H9 (cell line): ENCODE measurements at regions not wholly inside any gene's neighbourhood (a gene's known extent, or its start where the extent isn't known, plus 50 kb on each side); places are given as distances from the start of the nearest gene placed in this dataset.
"Not testable (repeated sequence)": the region's sequence is repeated elsewhere in the genome, so short reads cannot be mapped to it uniquely, and the experiment has no call there.

Source experiments
- DNase-seq: peaks from one replicate; pipeline ENCODE4 v3.0.0-alpha.2; 2017
- H2AFZ ChIP-seq: one replicate; pipeline ENCODE4 v1.6.1; 2013; ENCODE audit warnings: mild to moderate bottlenecking, low read length, control low read depth, moderate library complexity
- H2AK5ac ChIP-seq: 2 replicates; pipeline ENCODE4 v1.6.1; 2013; ENCODE audit warnings: low read length, control low read depth, mixed read lengths; ENCODE audit not compliant: insufficient read length
- H2BK120ac ChIP-seq: one replicate; pipeline ENCODE4 v1.6.1; 2013; ENCODE audit warnings: low read depth, mild to moderate bottlenecking, low read length, control low read depth, inconsistent platforms; ENCODE audit not compliant: poor library complexity, severe bottlenecking
- H2BK12ac ChIP-seq: 2 replicates; pipeline ENCODE4 v1.6.1; 2013; ENCODE audit warnings: low read length, control low read depth, mixed read lengths, low read depth; ENCODE audit not compliant: insufficient read length
- H2BK15ac ChIP-seq: 2 replicates; pipeline ENCODE4 v1.6.1; 2013; ENCODE audit warnings: low read depth, low read length, control low read depth
- H2BK20ac ChIP-seq: one replicate; pipeline ENCODE4 v1.6.1; 2013; ENCODE audit warnings: low read depth, mild to moderate bottlenecking, low read length, control low read depth, inconsistent platforms; ENCODE audit not compliant: poor library complexity, severe bottlenecking
- H2BK5ac ChIP-seq: 2 replicates; pipeline ENCODE4 v1.6.1; 2013; ENCODE audit warnings: low read length, control low read depth, mixed read lengths; ENCODE audit not compliant: insufficient read length
- H3K14ac ChIP-seq: 2 replicates; pipeline ENCODE4 v1.6.1; 2013; ENCODE audit warnings: low read length, control low read depth; ENCODE audit not compliant: insufficient read depth
- H3K18ac ChIP-seq: 2 replicates; pipeline ENCODE4 v1.6.1; 2013; ENCODE audit warnings: low read depth, mild to moderate bottlenecking, mixed read lengths, low read length, control low read depth; ENCODE audit not compliant: insufficient read length
- H3K23ac ChIP-seq: 2 replicates; pipeline ENCODE4 v1.6.1; 2013; ENCODE audit warnings: low read length, control low read depth, mixed read lengths, low read depth; ENCODE audit not compliant: insufficient read length
- H3K23me2 ChIP-seq: 2 replicates; pipeline ENCODE4 v1.6.1; 2013; ENCODE audit warnings: low read depth, mild to moderate bottlenecking, mixed read lengths, low read length, control low read depth; ENCODE audit not compliant: insufficient read length, poor library complexity, severe bottlenecking
- H3K27ac ChIP-seq: 2 replicates; pipeline ENCODE4 v1.5.1; 2013; ENCODE audit warnings: low read length, control low read depth, mixed read lengths, low read depth; ENCODE audit not compliant: insufficient read length
- H3K27me3 ChIP-seq: 2 replicates; pipeline ENCODE4 v1.6.1; 2013; ENCODE audit warnings: low read length, control low read depth, inconsistent platforms; ENCODE audit not compliant: insufficient read depth
- H3K4ac ChIP-seq: 2 replicates; pipeline ENCODE4 v1.6.1; 2013; ENCODE audit warnings: low read depth, mild to moderate bottlenecking, control low read depth, inconsistent platforms, low read length, moderate library complexity
- H3K4me1 ChIP-seq: 2 replicates; pipeline ENCODE4 v1.6.1; 2013; ENCODE audit warnings: low read length, control low read depth, inconsistent platforms; ENCODE audit not compliant: insufficient read depth
- H3K4me2 ChIP-seq: 2 replicates; pipeline ENCODE4 v1.6.1; 2013; ENCODE audit warnings: low read length, control low read depth, mixed read lengths; ENCODE audit not compliant: insufficient read length, insufficient read depth
- H3K56ac ChIP-seq: 2 replicates; pipeline ENCODE4 v1.6.1; 2013; ENCODE audit warnings: low read depth, mild to moderate bottlenecking, mixed read lengths, low read length, control low read depth; ENCODE audit not compliant: insufficient read length
- H3K79me1 ChIP-seq: 2 replicates; pipeline ENCODE4 v1.6.1; 2013; ENCODE audit warnings: low read depth, mild to moderate bottlenecking, moderate library complexity, low read length, control low read depth, inconsistent platforms; ENCODE audit not compliant: insufficient read depth, poor library complexity, severe bottlenecking
- H3K79me2 ChIP-seq: 2 replicates; pipeline ENCODE4 v1.6.1; 2013; ENCODE audit warnings: low read length, control low read depth, inconsistent platforms; ENCODE audit not compliant: insufficient read depth
- H3K9ac ChIP-seq: 2 replicates; pipeline ENCODE4 v1.6.1; 2013; ENCODE audit warnings: low read length, control low read depth, mixed read lengths; ENCODE audit not compliant: insufficient read length; ENCODE audit errors: extremely low read depth
- H3K9me3 ChIP-seq: one replicate; pipeline ENCODE4 v1.6.1; 2013; ENCODE audit warnings: low read depth, low read length, inconsistent platforms; ENCODE audit not compliant: control insufficient read depth
- H3T11ph ChIP-seq: one replicate; pipeline ENCODE4 v1.6.1; 2013; ENCODE audit warnings: mild to moderate bottlenecking, low read length, control low read depth, inconsistent platforms
- H4K20me1 ChIP-seq: one replicate; pipeline ENCODE4 v1.6.1; 2013; ENCODE audit not compliant: control insufficient read depth, insufficient read length, insufficient read depth
- H4K5ac ChIP-seq: 2 replicates; pipeline ENCODE4 v1.6.1; 2013; ENCODE audit warnings: low read depth, mild to moderate bottlenecking, mixed read lengths, low read length, control low read depth; ENCODE audit not compliant: insufficient read length
- H4K8ac ChIP-seq: replicated peaks from 2 replicates; pipeline ENCODE4 v1.6.1; 2013; ENCODE audit warnings: low read length, control low read depth, mixed read lengths, low read depth; ENCODE audit not compliant: insufficient read length
- H4K91ac ChIP-seq: 2 replicates; pipeline ENCODE4 v1.6.1; 2013; ENCODE audit warnings: low read depth, mild to moderate bottlenecking, moderate library complexity, mixed read lengths, low read length, control low read depth; ENCODE audit not compliant: insufficient read length
- H3K27ac Mint-ChIP-seq, 3 experiments: 2 replicates in 2 of 3; 3 replicates in 1 of 3; pipeline ENCODE4 v1.8.0; 2020 to 2021; ENCODE audit warnings: mixed read lengths in 3 of 3, mild to moderate bottlenecking in 1 of 3, moderate library complexity in 1 of 3
- H3K27me3 Mint-ChIP-seq: 2 replicates; pipeline ENCODE4 v1.8.0; 2021; ENCODE audit warnings: low read depth, mild to moderate bottlenecking, moderate library complexity, mixed read lengths
- H3K36me3 Mint-ChIP-seq, 3 experiments: 2 replicates in 2 of 3; 3 replicates in 1 of 3; pipeline ENCODE4 v1.8.0; 2020 to 2021; ENCODE audit warnings: low read depth in 3 of 3, mixed read lengths in 3 of 3; ENCODE audit not compliant: insufficient read depth in 1 of 3
- H3K4me1 Mint-ChIP-seq, 2 experiments: 2 replicates each; pipeline ENCODE4 v1.8.0; 2020; ENCODE audit warnings: mixed read lengths in 2 of 2
- H3K4me3 Mint-ChIP-seq, 2 experiments: 2 replicates in 1 of 2; 3 replicates in 1 of 2; pipeline ENCODE4 v1.8.0; 2020 to 2021; ENCODE audit warnings: mild to moderate bottlenecking in 2 of 2, mixed read lengths in 2 of 2, moderate library complexity in 1 of 2
- H3K9me3 Mint-ChIP-seq, 2 experiments: 2 replicates in 1 of 2; 3 replicates in 1 of 2; pipeline ENCODE4 v1.8.0; 2020; ENCODE audit warnings: mild to moderate bottlenecking in 2 of 2, mixed read lengths in 2 of 2, moderate library complexity in 1 of 2
- WGBS: extraction: QIAGEN DNeasy Blood & Tissue Kit; methylation state at CpG from one replicate; pipeline ENCODE4 v1.1.7; 2013; ENCODE audit warnings: missing lambda C conversion rate, low lambda C conversion rate, mixed read lengths; ENCODE audit not compliant: insufficient read length; ENCODE audit errors: extremely low coverage; 5-methylcytosine and 5-hydroxymethylcytosine counted together

DNA sequence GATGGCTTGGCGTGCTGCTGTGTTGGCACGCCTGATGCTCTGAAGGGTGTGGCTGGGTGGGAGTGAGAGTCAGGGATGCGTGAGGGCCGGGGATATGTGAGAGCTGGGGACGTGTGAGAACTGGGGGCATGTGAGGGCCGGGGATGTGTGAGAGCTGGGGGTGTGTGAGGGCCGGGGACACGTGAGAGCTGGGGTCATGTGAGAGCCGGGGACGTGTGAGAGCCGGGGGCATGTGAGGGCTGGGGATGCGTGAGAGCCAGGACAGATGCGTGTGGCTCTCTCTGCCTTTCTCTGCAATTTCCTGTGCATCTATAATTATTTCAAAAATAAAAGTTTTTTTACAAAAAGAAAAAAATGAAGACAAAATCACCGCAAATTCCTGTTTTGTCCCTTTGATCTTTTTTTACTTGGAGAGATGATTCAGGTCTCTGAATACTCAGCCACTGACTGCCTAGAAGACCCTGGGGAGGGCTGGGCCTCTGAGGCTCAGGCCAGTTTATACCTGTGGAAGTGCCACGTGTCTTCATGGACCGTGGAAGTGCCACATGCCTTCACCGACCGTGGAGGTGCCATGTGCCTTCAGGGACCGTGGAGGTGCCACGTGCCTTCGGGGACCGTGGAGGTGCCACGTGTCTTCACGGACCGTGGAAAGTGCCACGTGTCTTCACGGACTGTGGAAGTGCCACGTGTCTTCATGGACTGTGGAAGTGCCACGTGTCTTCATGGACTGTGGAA is 170.4 kb downstream of the LAT start:
- H3K27me3 Mint-ChIP-seq, H3K23ac ChIP-seq, H3K9me3 Mint-ChIP-seq, H3K9me3 ChIP-seq, H3K4me1 ChIP-seq, H3K56ac ChIP-seq, H3K27ac ChIP-seq, H3T11ph ChIP-seq, H2BK15ac ChIP-seq, DNase-seq, H4K8ac ChIP-seq, H3K79me2 ChIP-seq, H3K4me3 Mint-ChIP-seq, H2BK120ac ChIP-seq, H3K36me3 Mint-ChIP-seq, H3K18ac ChIP-seq, H4K5ac ChIP-seq, H2BK5ac ChIP-seq, H2AK5ac ChIP-seq, H2BK12ac ChIP-seq, H4K20me1 ChIP-seq, H2BK20ac ChIP-seq, H3K27me3 ChIP-seq, H3K14ac ChIP-seq, H3K4ac ChIP-seq, H3K9ac ChIP-seq, H3K4me2 ChIP-seq, H3K79me1 ChIP-seq, H4K91ac ChIP-seq, H2AFZ ChIP-seq, H3K23me2 ChIP-seq: not testable (repeated sequence)
- no CpG with 5 or more reads among the region's 29 CpGs for WGBS
- Mint-ChIP-seq H3K4me1 (peaks cover 20 to 28% of the 10 kb centered on the region in 2 experiments), H3K27ac (peak overlapping the region in 2 of 3 experiments; percentile 25 to 55; a peak in 2 of 7 replicates)
